ENCODE measurements at regions not wholly inside any gene's neighbourhood (a gene's known extent, or its start where the extent isn't known, plus 50 kb on each side); places are given as distances from the start of the nearest gene placed in this dataset.

GRCh38 chr10:3439183-3439582, 266.6 kb upstream of the PITRM1 start:
- H3K36me3 ChIP-seq, result no peaks in the 10 kb centered on the region

DNA sequence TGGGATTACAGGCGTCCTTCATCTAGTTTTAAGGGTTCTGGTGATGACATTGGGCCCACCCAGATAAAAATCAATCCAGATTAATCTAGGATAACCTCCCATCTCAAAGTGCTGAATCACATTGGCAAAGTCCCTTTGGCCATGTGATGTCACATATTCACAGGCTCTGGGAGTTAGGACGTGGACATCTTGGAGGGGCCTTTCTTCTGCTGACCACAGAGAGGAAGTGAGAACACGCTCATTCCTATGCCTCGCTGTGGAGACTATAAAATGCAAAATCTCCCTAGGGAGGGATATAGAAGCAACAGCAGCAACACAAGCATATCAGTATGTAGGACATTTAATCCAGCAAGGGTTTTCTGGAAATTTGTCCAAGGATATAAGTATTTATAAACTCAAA, 266.0 kb upstream of the PITRM1 start:
- no peak overlapping the region for H3K4me3 ChIP-seq
- H3K9me3 ChIP-seq, result no peaks in the 10 kb centered on the region
- intact Hi-C loops (cut with DNase I; ENCODE audit: low total_unique reads) (no loop called here), in situ Hi-C loops (cut with MboI; ENCODE audit: low sequenced_read_pairs in 4 of 4) (no loop called here)
- H3K4me1 ChIP-seq, result no peaks in the 10 kb centered on the region
- ATAC-seq (no peak), DNase-seq (no peak)
- no peaks in the 10 kb centered on the region for H3K27me3 ChIP-seq
- no peak overlapping the region for H3K27ac ChIP-seq
- no peaks in the 10 kb centered on the region for H3K36me3 ChIP-seq
- TF ChIP-seq CTCF (IDR thresholded peaks at IDR 0.05 in 4 of 5, conservative IDR thresholded peaks at IDR 0.05 in 1 of 5), result no peak
- no peak for TF ChIP-seq POLR2A (IDR thresholded peaks at IDR 0.05)

More at GRCh38 chr10:3439183-3439582, 266.6 kb upstream of the PITRM1 start:
- DNase-seq (no peak), ATAC-seq (no peak)
- in situ Hi-C loops (cut with MboI; ENCODE audit: low sequenced_read_pairs in 4 of 4) (no loop called here), intact Hi-C loops (cut with DNase I; ENCODE audit: low total_unique reads) (no loop called here)
- Histone ChIP-seq H3K4me1 (no peaks in the 10 kb centered on the region), H3K27me3 (no peaks in the 10 kb centered on the region), H3K27ac (no peak overlapping the region), H3K4me3 (no peak overlapping the region), H3K9me3 (no peaks in the 10 kb centered on the region)
- TF ChIP-seq POLR2A (IDR thresholded peaks at IDR 0.05) (no peak), CTCF (IDR thresholded peaks at IDR 0.05 in 4 of 5, conservative IDR thresholded peaks at IDR 0.05 in 1 of 5) (no peak)

DNA sequence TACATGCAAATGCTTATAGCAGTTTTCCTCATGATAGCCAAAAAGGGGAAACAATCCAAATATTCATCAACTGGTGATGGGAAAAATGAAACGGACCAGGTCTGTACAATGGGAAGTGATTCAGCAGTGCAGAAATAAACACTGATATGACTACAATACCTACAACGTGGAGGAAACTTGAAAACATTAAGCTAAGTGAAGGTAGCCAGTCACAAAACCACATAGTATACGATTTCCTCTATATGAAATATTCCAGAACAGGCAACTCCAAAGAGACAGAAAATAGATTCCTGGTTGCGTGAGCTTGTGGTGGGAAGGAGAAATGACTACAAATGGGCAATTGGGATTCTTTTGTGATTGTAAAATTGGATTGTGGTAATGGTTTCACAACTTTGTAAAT, 263.1 kb upstream of the PITRM1 start:
- Histone ChIP-seq H3K4me1 (no peaks in the 10 kb centered on the region), H3K27ac (no peak overlapping the region), H3K27me3 (no peaks in the 10 kb centered on the region), H3K36me3 (no peaks in the 10 kb centered on the region), H3K4me3 (no peak overlapping the region), H3K9me3 (no peaks in the 10 kb centered on the region)
- in situ Hi-C loops (cut with MboI; ENCODE audit: low sequenced_read_pairs in 4 of 4) (no loop called here), intact Hi-C loops (cut with DNase I; ENCODE audit: low total_unique reads) (no loop called here)
- DNase-seq (no peak), ATAC-seq (no peak)
- TF ChIP-seq POLR2A (IDR thresholded peaks at IDR 0.05), result no peak
- TF ChIP-seq CTCF (IDR thresholded peaks at IDR 0.05 in 4 of 5, conservative IDR thresholded peaks at IDR 0.05 in 1 of 5), result no peak

DNA sequence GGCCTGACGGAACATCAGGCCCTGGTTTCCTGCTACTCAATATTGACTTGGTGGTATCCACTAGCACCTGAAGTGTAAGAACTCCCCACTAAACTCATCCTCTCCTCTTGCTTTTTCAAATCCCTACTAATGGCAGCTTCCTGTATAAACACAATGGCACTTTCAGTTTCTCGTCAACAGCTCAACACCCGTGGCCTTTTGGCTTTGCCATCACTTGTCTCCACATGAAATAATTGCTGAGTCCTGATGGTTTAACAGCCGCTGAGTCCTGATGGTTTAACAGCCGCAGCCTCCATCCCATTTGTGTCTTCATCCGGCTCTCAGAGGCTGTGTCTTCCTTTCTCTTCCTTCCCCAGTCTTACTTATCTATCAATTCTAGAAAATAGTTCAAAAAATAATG, 261.4 kb upstream of the PITRM1 start:
- no peak overlapping the region for H3K4me3 ChIP-seq
- in situ Hi-C loops (cut with MboI; ENCODE audit: low sequenced_read_pairs in 4 of 4) (no loop called here), intact Hi-C loops (cut with DNase I; ENCODE audit: low total_unique reads) (no loop called here)
- TF ChIP-seq POLR2A (IDR thresholded peaks at IDR 0.05), result no peak
- H3K27ac ChIP-seq, result no peak overlapping the region
- no peaks in the 10 kb centered on the region for H3K9me3 ChIP-seq
- H3K36me3 ChIP-seq, result no peaks in the 10 kb centered on the region
- no peaks in the 10 kb centered on the region for H3K4me1 ChIP-seq
- no peaks in the 10 kb centered on the region for H3K27me3 ChIP-seq
- ATAC-seq (no peak), DNase-seq (no peak)

DNA sequence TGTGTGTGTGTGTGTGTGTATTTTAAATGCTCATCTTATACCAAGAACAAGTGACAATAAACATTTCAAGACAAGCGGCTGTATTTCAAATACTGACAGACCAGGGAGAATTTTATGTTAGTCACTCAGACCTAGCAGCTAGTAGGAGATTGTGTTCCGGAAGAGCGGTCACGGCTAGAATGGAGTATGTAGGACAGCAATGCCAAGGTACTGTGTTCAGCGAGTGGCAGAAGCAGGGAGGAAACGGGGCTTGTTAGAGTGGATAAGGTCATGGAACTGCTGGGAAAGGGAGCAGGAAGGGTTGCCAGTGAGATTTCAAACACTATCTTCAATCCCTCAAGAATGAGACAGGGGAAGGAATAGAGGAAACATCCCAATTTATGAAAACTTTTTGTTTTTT, 260.5 kb upstream of the PITRM1 start:
- ATAC-seq, result no peak
- Histone ChIP-seq H3K4me1 (no peaks in the 10 kb centered on the region), H3K36me3 (no peaks in the 10 kb centered on the region), H3K4me3 (no peak overlapping the region), H3K9me3 (no peaks in the 10 kb centered on the region), H3K27me3 (no peaks in the 10 kb centered on the region), H3K27ac (no peak overlapping the region)
- TF ChIP-seq POLR2A (IDR thresholded peaks at IDR 0.05), result no peak
- TF ChIP-seq CTCF (IDR thresholded peaks at IDR 0.05 in 4 of 5, conservative IDR thresholded peaks at IDR 0.05 in 1 of 5), result no peak
- no peak for DNase-seq
- intact Hi-C loops (cut with DNase I; ENCODE audit: low total_unique reads), result no loop called here
- in situ Hi-C loops (cut with MboI; ENCODE audit: low sequenced_read_pairs in 4 of 4), result no loop called here

Data from gastrocnemius medialis (tissue), 4 donors.